MM.1S (cell line): ENCODE measurements at regions not wholly inside any gene's neighbourhood (a gene's known extent, or its start where the extent isn't known, plus 50 kb on each side); places are given as distances from the start of the nearest gene placed in this dataset.

ENCODE experiments used
- DNase-seq: peaks from one replicate; pipeline ENCODE4 v3.0.0-alpha.2; 2015
- H2AFZ ChIP-seq: fragments of 300-600 bp; sonication (generic); 2 replicates; pipeline ENCODE4 v1.6.0; 2016; ENCODE audit warnings: antibody characterized with exemption, low read length
- H3F3A ChIP-seq: fragments of 300-600 bp; sonication (generic); 2 replicates; pipeline ENCODE4 v1.6.1; 2016; ENCODE audit warnings: mild to moderate bottlenecking, antibody characterized with exemption, low read length, moderate library complexity, mixed read lengths; ENCODE audit not compliant: insufficient read depth
- H3K27ac ChIP-seq: fragments of 300-600 bp; sonication (generic); 2 replicates; pipeline ENCODE4 v1.5.1; 2016; ENCODE audit warnings: mild to moderate bottlenecking, low read length
- H3K27me3 ChIP-seq: fragments of 300-600 bp; sonication (generic); replicated peaks from 2 replicates; pipeline ENCODE4 v1.6.0; 2016; ENCODE audit warnings: low read length; ENCODE audit not compliant: insufficient read depth
- H3K36me3 ChIP-seq: fragments of 300-600 bp; sonication (generic); replicated peaks from 2 replicates; pipeline ENCODE4 v1.6.1; 2016; ENCODE audit warnings: mild to moderate bottlenecking, low read length, mixed read lengths; ENCODE audit not compliant: insufficient read depth
- H3K4me1 ChIP-seq: fragments of 300-600 bp; sonication (generic); 2 replicates; pipeline ENCODE4 v1.6.1; 2016; ENCODE audit warnings: low read length, mixed read lengths
- H3K4me2 ChIP-seq: fragments of 300-600 bp; sonication (generic); 2 replicates; pipeline ENCODE4 v1.6.0; 2016; ENCODE audit warnings: low read depth, low read length
- H3K4me3 ChIP-seq: fragments of 300-600 bp; sonication (generic); 2 replicates; pipeline ENCODE4 v1.5.1; 2016; ENCODE audit warnings: low read length, mixed read lengths
- H3K79me2 ChIP-seq: fragments of 300-600 bp; sonication (generic); 2 replicates; pipeline ENCODE4 v1.6.1; 2016; ENCODE audit warnings: mixed run types, low read length, mixed read lengths
- H3K9ac ChIP-seq: fragments of 300-600 bp; sonication (generic); 2 replicates; pipeline ENCODE4 v1.6.1; 2016; ENCODE audit warnings: low read length, mixed read lengths
- H3K9me2 ChIP-seq: fragments of 300-600 bp; sonication (generic); replicated peaks from 2 replicates; pipeline ENCODE4 v1.6.1; 2016; ENCODE audit warnings: mild to moderate bottlenecking, low read length, mixed read lengths; ENCODE audit not compliant: insufficient read depth
- H3K9me3 ChIP-seq: fragments of 300-600 bp; sonication (generic); replicated peaks from 2 replicates; pipeline ENCODE4 v1.6.1; 2016; ENCODE audit warnings: mild to moderate bottlenecking, low read length, mixed read lengths; ENCODE audit not compliant: insufficient read depth
- H4K20me1 ChIP-seq: fragments of 300-600 bp; sonication (generic); 2 replicates; pipeline ENCODE4 v1.6.1; 2016; ENCODE audit warnings: mild to moderate bottlenecking, low read length, moderate library complexity, mixed read lengths; ENCODE audit not compliant: insufficient read depth
- EZH2 ChIP-seq: fragments of 300-600 bp; sonication (generic); optimal IDR thresholded peaks from 2 replicates; pipeline ENCODE3; 2017; ENCODE audit warnings: low read depth, mild to moderate bottlenecking, antibody characterized with exemption, low read length, mixed read lengths
- EZH2phosphoT487 ChIP-seq: fragments of 300-600 bp; sonication (generic); IDR thresholded peaks from 2 replicates; pipeline ENCODE4 v1.6.1; 2018; ENCODE audit warnings: antibody characterized with exemption, low read length
- TF ChIP-seq, protein P1 (sequence below): fragments of 300-600 bp; sonication (generic); IDR thresholded peaks from 2 replicates; pipeline ENCODE4 v1.5.1; 2016; ENCODE audit warnings: antibody characterized with exemption, low read length, mixed read lengths

DNA sequence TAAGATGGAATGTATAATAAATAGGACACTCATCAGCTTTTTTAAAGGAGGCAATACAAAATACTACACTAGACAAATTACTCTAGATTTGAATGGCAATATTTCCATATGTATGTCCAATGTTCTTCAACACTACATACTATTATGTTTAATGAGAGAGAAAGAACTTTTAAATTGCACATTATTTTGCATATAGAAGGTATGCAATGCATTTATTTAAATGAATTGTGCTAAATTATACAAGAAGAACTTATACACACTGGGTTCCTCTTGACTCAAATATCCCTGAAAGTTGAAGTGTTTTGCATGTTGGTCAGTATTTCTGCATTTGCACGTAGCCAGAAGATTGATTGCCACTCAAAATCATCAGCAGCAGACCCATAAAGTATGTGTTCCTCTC is 839.6 kb downstream of the ADGRL2 start:
- H3F3A ChIP-seq: no peaks in the 10 kb centered on the region
- no peak overlapping the region for H2AFZ ChIP-seq
- TF ChIP-seq EZH2 (no peak), EZH2phosphoT487 (no peak)
- TF ChIP-seq, protein P1, sequence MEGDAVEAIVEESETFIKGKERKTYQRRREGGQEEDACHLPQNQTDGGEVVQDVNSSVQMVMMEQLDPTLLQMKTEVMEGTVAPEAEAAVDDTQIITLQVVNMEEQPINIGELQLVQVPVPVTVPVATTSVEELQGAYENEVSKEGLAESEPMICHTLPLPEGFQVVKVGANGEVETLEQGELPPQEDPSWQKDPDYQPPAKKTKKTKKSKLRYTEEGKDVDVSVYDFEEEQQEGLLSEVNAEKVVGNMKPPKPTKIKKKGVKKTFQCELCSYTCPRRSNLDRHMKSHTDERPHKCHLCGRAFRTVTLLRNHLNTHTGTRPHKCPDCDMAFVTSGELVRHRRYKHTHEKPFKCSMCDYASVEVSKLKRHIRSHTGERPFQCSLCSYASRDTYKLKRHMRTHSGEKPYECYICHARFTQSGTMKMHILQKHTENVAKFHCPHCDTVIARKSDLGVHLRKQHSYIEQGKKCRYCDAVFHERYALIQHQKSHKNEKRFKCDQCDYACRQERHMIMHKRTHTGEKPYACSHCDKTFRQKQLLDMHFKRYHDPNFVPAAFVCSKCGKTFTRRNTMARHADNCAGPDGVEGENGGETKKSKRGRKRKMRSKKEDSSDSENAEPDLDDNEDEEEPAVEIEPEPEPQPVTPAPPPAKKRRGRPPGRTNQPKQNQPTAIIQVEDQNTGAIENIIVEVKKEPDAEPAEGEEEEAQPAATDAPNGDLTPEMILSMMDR: no peak
- H3K79me2 ChIP-seq: no peaks in the 10 kb centered on the region
- H3K27ac ChIP-seq: no peak overlapping the region
- no peaks in the 10 kb centered on the region for H3K27me3 ChIP-seq
- H3K9me3 ChIP-seq: no peaks in the 10 kb centered on the region
- no peaks in the 10 kb centered on the region for H3K9me2 ChIP-seq
- no peak for DNase-seq
- H4K20me1 ChIP-seq: no peaks in the 10 kb centered on the region
- no peak overlapping the region for H3K4me3 ChIP-seq
- H3K36me3 ChIP-seq: no peaks in the 10 kb centered on the region
- no peak overlapping the region for H3K4me2 ChIP-seq
- no peaks in the 10 kb centered on the region for H3K4me1 ChIP-seq
- H3K9ac ChIP-seq: no peak overlapping the region

DNA sequence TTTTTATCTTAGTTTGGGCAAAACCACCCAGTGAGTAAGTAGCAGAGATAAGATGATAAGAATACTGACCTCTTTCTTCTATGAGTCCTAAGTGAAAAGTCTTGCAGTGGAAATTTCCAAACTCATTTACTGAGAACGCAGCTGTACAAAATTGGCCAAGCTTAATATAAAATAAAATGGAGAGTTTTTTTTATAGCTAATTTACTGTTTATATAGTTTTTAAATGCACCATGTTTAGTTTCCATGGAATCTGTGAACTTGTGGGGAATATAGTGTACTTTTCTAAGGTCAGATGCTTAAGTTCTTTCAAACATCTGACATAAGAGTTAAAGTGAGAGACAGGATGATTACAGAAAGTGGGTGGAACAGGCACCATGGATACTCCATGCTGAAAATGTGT is 833.5 kb downstream of the ADGRL2 start:
- no peak overlapping the region for H3K4me2 ChIP-seq
- H3K4me3 ChIP-seq: no peak overlapping the region
- H3F3A ChIP-seq: no peaks in the 10 kb centered on the region
- no peak for DNase-seq
- H2AFZ ChIP-seq: no peak overlapping the region
- H3K27me3 ChIP-seq: no peaks in the 10 kb centered on the region
- no peaks in the 10 kb centered on the region for H3K4me1 ChIP-seq
- H3K9me2 ChIP-seq: no peaks in the 10 kb centered on the region
- no peaks in the 10 kb centered on the region for H3K36me3 ChIP-seq
- H3K27ac ChIP-seq: no peak overlapping the region
- H3K9me3 ChIP-seq: no peaks in the 10 kb centered on the region
- TF ChIP-seq EZH2 (no peak), EZH2phosphoT487 (no peak)
- H3K9ac ChIP-seq: no peak overlapping the region
- H4K20me1 ChIP-seq: no peaks in the 10 kb centered on the region
- no peaks in the 10 kb centered on the region for H3K79me2 ChIP-seq

DNA sequence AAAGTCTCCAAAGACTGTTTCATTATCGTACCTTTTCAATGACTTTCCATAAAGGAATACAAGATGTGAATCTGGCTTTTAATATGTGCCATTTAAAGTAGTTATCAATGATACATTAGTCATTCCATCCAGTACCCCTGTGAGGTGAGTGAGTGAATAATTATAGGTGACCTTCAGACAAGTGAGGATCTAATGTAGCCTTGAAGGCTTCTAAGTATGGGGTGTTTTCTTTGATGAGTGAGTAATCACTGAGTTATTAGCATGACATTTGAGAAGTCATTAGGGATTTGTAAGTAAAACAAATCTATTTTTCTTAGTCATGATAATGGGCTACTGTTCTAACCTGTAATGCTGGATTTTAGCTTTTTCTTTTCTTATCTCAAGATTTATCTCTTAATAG is 831.4 kb downstream of the ADGRL2 start:
- no peak for DNase-seq
- Histone ChIP-seq H4K20me1 (no peaks in the 10 kb centered on the region), H3K9ac (no peak overlapping the region), H3K36me3 (no peaks in the 10 kb centered on the region), H3K4me3 (no peak overlapping the region), H3K27me3 (no peaks in the 10 kb centered on the region), H3F3A (no peaks in the 10 kb centered on the region), H3K79me2 (no peaks in the 10 kb centered on the region), H2AFZ (no peak overlapping the region), H3K4me2 (no peak overlapping the region), H3K9me2 (no peaks in the 10 kb centered on the region), H3K4me1 (no peaks in the 10 kb centered on the region), H3K27ac (no peak overlapping the region), H3K9me3 (no peaks in the 10 kb centered on the region)
- TF ChIP-seq, protein P1: no peak
- TF ChIP-seq EZH2phosphoT487: no peak
- TF ChIP-seq EZH2: no peak

DNA sequence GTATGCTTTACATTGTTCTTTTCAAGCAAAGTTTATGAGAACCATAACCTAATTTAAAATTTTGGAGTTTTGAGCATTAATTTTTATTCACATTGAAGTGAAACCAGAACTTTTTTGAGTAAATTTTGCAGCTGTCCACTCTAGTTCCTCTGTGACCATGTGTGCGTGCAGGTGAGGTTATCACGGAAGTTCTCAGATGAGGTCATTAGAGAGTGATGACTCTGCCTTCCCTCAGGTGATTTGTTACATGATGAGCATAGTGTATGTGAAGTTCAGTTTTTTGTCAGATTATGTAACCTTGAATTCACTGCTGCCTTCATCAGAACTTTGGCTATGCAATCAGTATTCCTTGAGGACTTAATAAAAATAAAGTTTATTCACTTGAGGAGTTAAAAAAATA is 828.2 kb downstream of the ADGRL2 start:
- Histone ChIP-seq H3K27ac (no peak overlapping the region), H3K27me3 (no peaks in the 10 kb centered on the region), H3K4me1 (no peaks in the 10 kb centered on the region), H3K9me2 (no peaks in the 10 kb centered on the region), H3K4me2 (no peak overlapping the region), H3F3A (no peaks in the 10 kb centered on the region), H4K20me1 (no peaks in the 10 kb centered on the region), H3K9ac (no peak overlapping the region), H3K9me3 (no peaks in the 10 kb centered on the region), H3K36me3 (no peaks in the 10 kb centered on the region), H2AFZ (no peak overlapping the region), H3K4me3 (no peak overlapping the region), H3K79me2 (no peaks in the 10 kb centered on the region)
- no peak for DNase-seq
- TF ChIP-seq, protein P1: no peak
- no peak for TF ChIP-seq EZH2phosphoT487
- no peak for TF ChIP-seq EZH2
